Nephron progenitor cell (in vitro differentiated cells): ENCODE measurements at regions not wholly inside any gene's neighbourhood (a gene's known extent, or its start where the extent isn't known, plus 50 kb on each side); places are given as distances from the start of the nearest gene placed in this dataset.

Source experiments
- DNase-seq: peaks from one replicate; pipeline ENCODE4 v3.0.0; 2021
- H3K27ac Mint-ChIP-seq: 2 replicates; pipeline ENCODE4 v1.8.0; 2021; ENCODE audit warnings: mild to moderate bottlenecking, moderate library complexity, mixed read lengths
- H3K27me3 Mint-ChIP-seq: 2 replicates; pipeline ENCODE4 v1.8.0; 2021; ENCODE audit warnings: mild to moderate bottlenecking, low read depth, mixed read lengths; ENCODE audit not compliant: poor library complexity
- H3K36me3 Mint-ChIP-seq: 2 replicates; pipeline ENCODE4 v1.8.0; 2021; ENCODE audit warnings: low read depth, mixed read lengths
- H3K4me1 Mint-ChIP-seq: 2 replicates; pipeline ENCODE4 v1.8.0; 2021; ENCODE audit warnings: mixed read lengths
- H3K4me3 Mint-ChIP-seq: 2 replicates; pipeline ENCODE4 v1.8.0; 2021; ENCODE audit warnings: mild to moderate bottlenecking, moderate library complexity, mixed read lengths
- H3K9me3 Mint-ChIP-seq: 2 replicates; pipeline ENCODE4 v1.8.0; 2021; ENCODE audit warnings: mild to moderate bottlenecking, moderate library complexity, mixed read lengths
- CTCF ChIP-seq: fragments of 200-600 bp; sonication (generic); IDR thresholded peaks from 2 replicates; pipeline ENCODE4 v1.5.0; 2021; ENCODE audit warnings: antibody characterized with exemption

- Mint-ChIP-seq H3K4me3 (no peak overlapping the region), H3K9me3 (no peaks in the 10 kb centered on the region), H3K36me3 (no peaks in the 10 kb centered on the region), H3K27me3 (no peaks in the 10 kb centered on the region), H3K27ac (no peak overlapping the region), H3K4me1 (no peaks in the 10 kb centered on the region)
- no peak for TF ChIP-seq CTCF
- no peak for DNase-seq
These were observed 213.0 kb upstream of the GK2 start for GRCh38 chr4:79621061-79621460.

DNA sequence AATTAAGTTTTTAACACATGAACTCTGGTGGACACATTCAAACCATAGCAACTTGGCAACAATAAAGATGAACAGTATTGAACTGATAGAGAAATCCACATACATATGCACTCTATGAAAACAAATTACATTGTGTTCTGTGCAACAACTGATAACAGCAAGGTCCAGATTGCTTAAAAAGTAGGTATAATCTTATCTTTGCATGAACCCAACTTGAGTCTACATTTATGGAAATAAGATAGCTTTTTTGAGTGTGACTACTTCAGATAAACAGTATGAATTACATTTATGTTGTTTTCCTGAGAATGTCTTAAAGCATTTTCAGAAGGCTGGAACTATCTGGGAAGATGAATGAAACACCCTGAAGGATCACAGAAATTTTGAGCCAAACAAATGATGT, 212.6 kb upstream of the GK2 start:
- H3K36me3 Mint-ChIP-seq = no peaks in the 10 kb centered on the region
- H3K9me3 Mint-ChIP-seq = no peaks in the 10 kb centered on the region
- H3K27ac Mint-ChIP-seq = no peak overlapping the region
- H3K4me3 Mint-ChIP-seq = no peak overlapping the region
- H3K4me1 Mint-ChIP-seq = no peaks in the 10 kb centered on the region
- DNase-seq = no peak
- peaks cover 2% of the 10 kb centered on the region for H3K27me3 Mint-ChIP-seq
- TF ChIP-seq CTCF = no peak

GRCh38 chr4:79613269-79613935, 205.4 kb upstream of the GK2 start:
- Mint-ChIP-seq H3K36me3 (no peaks in the 10 kb centered on the region), H3K4me1 (peaks cover 22% of the 10 kb centered on the region), H3K27ac (no peak overlapping the region), H3K9me3 (no peaks in the 10 kb centered on the region), H3K4me3 (no peak overlapping the region), H3K27me3 (peaks cover 3% of the 10 kb centered on the region)
- no peak for DNase-seq
- TF ChIP-seq CTCF = no peak

DNA sequence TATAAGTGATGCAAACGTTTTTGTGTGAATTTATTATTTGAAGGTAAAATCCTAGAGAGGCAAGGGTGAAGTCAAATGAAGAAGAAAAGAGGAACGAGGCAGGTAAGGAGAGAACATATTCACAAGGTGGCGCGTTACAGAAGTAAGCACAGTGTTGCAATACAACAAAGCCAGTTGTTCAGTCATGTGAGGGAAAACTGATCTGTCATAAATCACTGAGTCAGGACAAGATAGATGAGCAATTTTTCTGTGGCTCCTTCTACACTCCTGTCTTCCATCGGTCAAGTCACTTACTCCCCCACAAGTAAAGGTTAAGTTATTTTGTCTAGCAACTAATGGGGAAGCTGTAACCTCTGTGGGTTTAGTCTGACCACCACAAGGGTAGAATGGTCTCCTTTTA, 203.0 kb upstream of the GK2 start:
- no peaks in the 10 kb centered on the region for H3K9me3 Mint-ChIP-seq
- no peak for TF ChIP-seq CTCF
- no peak overlapping the region for H3K27ac Mint-ChIP-seq
- H3K4me3 Mint-ChIP-seq = no peak overlapping the region
- peaks cover 3% of the 10 kb centered on the region for H3K27me3 Mint-ChIP-seq
- peaks cover 25% of the 10 kb centered on the region for H3K4me1 Mint-ChIP-seq
- no peak for DNase-seq
- H3K36me3 Mint-ChIP-seq = no peaks in the 10 kb centered on the region

GRCh38 chr4:79609817-79610216, 201.8 kb upstream of the GK2 start:
- TF ChIP-seq CTCF = no peak
- DNase-seq = no peak
- Mint-ChIP-seq H3K4me1 (peaks cover 25% of the 10 kb centered on the region), H3K4me3 (no peak overlapping the region), H3K27me3 (no peaks in the 10 kb centered on the region), H3K36me3 (no peaks in the 10 kb centered on the region), H3K27ac (no peak overlapping the region), H3K9me3 (no peaks in the 10 kb centered on the region)

DNA sequence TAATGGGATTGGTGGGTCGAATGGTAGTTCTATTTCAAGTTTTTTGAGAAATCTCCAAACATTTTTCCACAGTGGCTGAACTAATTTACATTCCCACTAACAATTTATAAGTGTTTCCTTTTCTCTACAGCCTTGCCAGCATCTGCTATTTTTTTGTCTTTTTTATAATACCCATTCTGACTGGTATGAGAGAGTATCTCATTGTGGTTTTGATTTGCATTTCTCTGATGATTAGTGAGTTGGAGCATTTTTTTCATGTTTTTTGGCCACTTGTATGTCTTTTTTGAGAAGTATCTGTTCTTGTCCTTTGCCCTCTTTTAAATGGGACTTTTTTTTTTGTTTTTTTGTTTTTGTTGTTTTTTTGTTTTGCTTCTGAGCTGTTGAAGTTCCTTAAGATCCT, 200.0 kb upstream of the GK2 start:
- H3K36me3 Mint-ChIP-seq = no peaks in the 10 kb centered on the region
- no peak overlapping the region for H3K27ac Mint-ChIP-seq
- no peak overlapping the region for H3K4me3 Mint-ChIP-seq
- H3K9me3 Mint-ChIP-seq = no peaks in the 10 kb centered on the region
- no peak for DNase-seq
- TF ChIP-seq CTCF = no peak
- H3K4me1 Mint-ChIP-seq = peaks cover 25% of the 10 kb centered on the region
- no peaks in the 10 kb centered on the region for H3K27me3 Mint-ChIP-seq
